HEK293T (cell line): ENCODE measurements at regions not wholly inside any gene's neighbourhood (a gene's known extent, or its start where the extent isn't known, plus 50 kb on each side); places are given as distances from the start of the nearest gene placed in this dataset.
A peak's percentile ranks its signal among the peaks of the same experiment; 100 is the strongest.
"Not testable (repeated sequence)": the region's sequence is repeated elsewhere in the genome, so short reads cannot be mapped to it uniquely, and the experiment has no call there.

Source experiments
- CTCF ChIA-PET: fragments of 350-600 bp; formaldehyde crosslinking; extraction: SDS; loops from one replicate; lab custom pipeline; 2021; ENCODE audit warnings: antibody characterized with exemption, inconsistent platforms; lab: Yijun Ruan, JAX
- POLR2A ChIA-PET: fragments of 350-600 bp; formaldehyde crosslinking; extraction: SDS; loops from one replicate; lab custom pipeline; 2020; ENCODE audit warnings: antibody characterized with exemption, inconsistent platforms; lab: Yijun Ruan, JAX
- DNase-seq: peaks from one replicate; pipeline ENCODE4 v3.0.0; 2012; ENCODE audit warnings: mixed read lengths; ENCODE audit errors: extremely low spot score
- ARNT ChIP-seq: fragments of 450-650 bp; IDR thresholded peaks from 2 replicates; pipeline ENCODE4 v1.6.1; 2017; ENCODE audit warnings: mild to moderate bottlenecking
- BHLHE40 ChIP-seq: fragments of 450-650 bp; IDR thresholded peaks from 2 replicates; pipeline ENCODE4 v1.6.1; 2016; ENCODE audit warnings: mild to moderate bottlenecking, moderate library complexity, borderline replicate concordance
- CTBP1 ChIP-seq: fragments of 450-650 bp; IDR thresholded peaks from 2 replicates; pipeline ENCODE4 v1.6.1; 2016; ENCODE audit warnings: borderline replicate concordance
- ELF4 ChIP-seq: fragments of 450-650 bp; IDR thresholded peaks from 2 replicates; pipeline ENCODE4 v1.6.1; 2017; ENCODE audit warnings: antibody characterized with exemption
- FOXA1 ChIP-seq: fragments of 450-650 bp; IDR thresholded peaks from 2 replicates; pipeline ENCODE4 v1.6.1; 2016; ENCODE audit warnings: mild to moderate bottlenecking
- FOXK2 ChIP-seq: fragments of 450-650 bp; IDR thresholded peaks from 2 replicates; pipeline ENCODE4 v1.6.1; 2016; ENCODE audit warnings: mild to moderate bottlenecking
- FOXM1 ChIP-seq: fragments of 450-650 bp; IDR thresholded peaks from 2 replicates; pipeline ENCODE4 v1.6.1; 2017; ENCODE audit warnings: mild to moderate bottlenecking, borderline replicate concordance
- HDGF ChIP-seq: fragments of 450-650 bp; IDR thresholded peaks from 2 replicates; pipeline ENCODE4 v1.6.1; 2017; ENCODE audit warnings: antibody characterized with exemption, borderline replicate concordance
- L3MBTL2 ChIP-seq: fragments of 450-650 bp; conservative IDR thresholded peaks from 2 replicates; pipeline ENCODE4 v1.6.1; 2016; ENCODE audit warnings: mild to moderate bottlenecking
- LEF1 ChIP-seq: fragments of 450-650 bp; IDR thresholded peaks from 2 replicates; pipeline ENCODE4 v1.6.1; 2017; ENCODE audit warnings: mild to moderate bottlenecking, borderline replicate concordance
- NFRKB ChIP-seq: fragments of 450-650 bp; IDR thresholded peaks from 2 replicates; pipeline ENCODE4 v1.6.1; 2016; ENCODE audit warnings: mild to moderate bottlenecking, moderate library complexity
- PKNOX1 ChIP-seq: fragments of 450-650 bp; IDR thresholded peaks from 2 replicates; pipeline ENCODE4 v1.6.1; 2016
- SP1 ChIP-seq: fragments of 450-650 bp; IDR thresholded peaks from 2 replicates; pipeline ENCODE4 v1.6.1; 2017
- SUZ12 ChIP-seq: fragments of 450-650 bp; IDR thresholded peaks from 2 replicates; pipeline ENCODE4 v1.6.1; 2016; ENCODE audit warnings: mild to moderate bottlenecking
- TARDBP ChIP-seq: fragments of 450-650 bp; IDR thresholded peaks from 2 replicates; pipeline ENCODE4 v1.6.1; 2016
- ZNF384 ChIP-seq: fragments of 450-650 bp; IDR thresholded peaks from 2 replicates; pipeline ENCODE4 v1.6.1; 2016

GRCh38 chrX:133483771-133484170, 68.5 kb upstream of the GPC4 start:
- DNase-seq, POLR2A ChIA-PET, CTCF ChIA-PET: not testable (repeated sequence)

GRCh38 chrX:133482056-133482952, 67.0 kb upstream of the GPC4 start:
- ChIA-PET POLR2A (no interaction called here), CTCF (interaction anchor here (0.6 kb wide), 1 partner anchor 238 kb away, joined by 3 read pairs; no protein-coding TSS in a partner anchor)
- DNase-seq = no peak
- TF ChIP-seq ARNT (no peak), NFRKB (no peak), PKNOX1 (no peak), TARDBP (no peak)

- DNase-seq = no peak
- CTCF ChIA-PET = no interaction called here
- POLR2A ChIA-PET = no interaction called here
- TF ChIP-seq ZNF384 (no peak), FOXM1 (no peak), L3MBTL2 (no peak)
Observed at GRCh38 chrX:133477986-133478385, 62.7 kb upstream of the GPC4 start.

- no peak for DNase-seq
- ChIA-PET POLR2A (no interaction called here), CTCF (no interaction called here)
- TF ChIP-seq CTBP1 (no peak), HDGF (no peak), ELF4 (no peak), PKNOX1 (no peak), BHLHE40 (no peak), FOXK2 (no peak), SP1 (no peak), SUZ12 (no peak), TARDBP (no peak), FOXA1 (no peak), L3MBTL2 (no peak), ARNT (no peak), FOXM1 (no peak), NFRKB (no peak), ZNF384 (no peak), LEF1 (no peak)
Observed at GRCh38 chrX:133475953-133476352, 60.7 kb upstream of the GPC4 start.

- TF ChIP-seq PKNOX1 = no peak
- no peak for TF ChIP-seq ELF4
- no peak for TF ChIP-seq FOXK2
- no peak for TF ChIP-seq FOXM1
- no peak for TF ChIP-seq LEF1
- no peak for TF ChIP-seq L3MBTL2
- TF ChIP-seq FOXA1 = no peak
- ChIA-PET CTCF (no interaction called here), POLR2A (no interaction called here)
- DNase-seq = no peak
Observed at GRCh38 chrX:133475521-133475920, 60.2 kb upstream of the GPC4 start.

- no peak for TF ChIP-seq PKNOX1
- no peak for TF ChIP-seq FOXM1
- TF ChIP-seq SP1 = no peak
- no peak for TF ChIP-seq ARNT
- no peak for TF ChIP-seq HDGF
- no peak for TF ChIP-seq NFRKB
- no peak for TF ChIP-seq L3MBTL2
- POLR2A ChIA-PET = no interaction called here
- no peak for DNase-seq
- CTCF ChIA-PET = no interaction called here
Observed at GRCh38 chrX:133474574-133474973, 59.3 kb upstream of the GPC4 start.

GRCh38 chrX:133473451-133473850, 58.2 kb upstream of the GPC4 start:
- TF ChIP-seq FOXM1 = no peak
- CTCF ChIA-PET = no interaction called here
- POLR2A ChIA-PET = no interaction called here
- DNase-seq = peak; percentile 2
